HepG2 (cell line): ENCODE measurements at regions not wholly inside any gene's neighbourhood (a gene's known extent, or its start where the extent isn't known, plus 50 kb on each side); places are given as distances from the start of the nearest gene placed in this dataset.

Source experiments
- ATAC-seq: fragments of 200-7000 bp; cut with Tn5 transposase; 3 replicates; pipeline ENCODE4 v1.9.1; 2020; ENCODE audit warnings: mild to moderate bottlenecking, moderate library complexity
- BruUV-seq: library from RNA; stranded (reverse); fragments of 400-500 nt; replicated peaks from 2 replicates; lab custom pipeline; 2021; lab: Mats Ljungman, UMichigan
- CTCF ChIA-PET: fragments of 300-600 bp; formaldehyde crosslinking; extraction: SDS; loops from one replicate; lab custom pipeline; 2021; ENCODE audit warnings: low total read pairs, inconsistent platforms, low intra/inter-chr PET ratio; lab: Yijun Ruan, JAX
- POLR2A ChIA-PET: fragments of 350-600 bp; sonication (Branson Sonifier 250); formaldehyde crosslinking; loops from one replicate; lab custom pipeline; 2020; ENCODE audit warnings: antibody characterized with exemption, inconsistent platforms; lab: Yijun Ruan, JAX
- DNase-seq: peaks from one replicate; pipeline ENCODE4 v3.0.0-alpha.2; 2015; ENCODE audit warnings: low spot score
- FAIRE-seq: peaks from 3 replicates; lab custom pipeline; 2011; peaks lifted over from hg19 to GRCh38; lab: Jason Lieb, UNC
- H2AFZ ChIP-seq: one replicate; pipeline ENCODE4 v1.6.1; 2011; ENCODE audit warnings: low read length, inconsistent platforms
- H3K27ac ChIP-seq: fragments of 300-600 bp; 3 replicates; pipeline ENCODE4 v1.8.0; 2011; ENCODE audit warnings: mixed run types, mild to moderate bottlenecking, mixed read lengths, low read length, inconsistent platforms; ENCODE audit not compliant: insufficient read depth; ENCODE audit errors: extremely low read length
- H3K27me3 ChIP-seq, 2 experiments: fragments of 200-600 bp in 1 of 2; 2 replicates in 1 of 2; 3 replicates in 1 of 2; pipeline versions ENCODE4 v1.6.0 to v1.8.0; 2011; ENCODE audit warnings: low read length in 2 of 2, mild to moderate bottlenecking in 2 of 2, moderate library complexity in 2 of 2, inconsistent platforms in 1 of 2; ENCODE audit not compliant: insufficient read depth in 2 of 2, control insufficient read depth in 1 of 2
- H3K36me3 ChIP-seq, 2 experiments: fragments of 200-600 bp in 1 of 2; replicated peaks in 1 of 2; 2 replicates in 1 of 2; 3 replicates in 1 of 2; pipeline versions ENCODE4 v1.5.1 to v1.8.0; 2011; ENCODE audit warnings: low read length in 2 of 2, inconsistent platforms in 1 of 2; ENCODE audit not compliant: insufficient read depth in 2 of 2, control insufficient read depth in 1 of 2
- H3K4me1 ChIP-seq: 2 replicates; pipeline ENCODE4 v1.5.1; 2012; ENCODE audit warnings: low read length, inconsistent platforms; ENCODE audit not compliant: insufficient read depth
- H3K4me2 ChIP-seq: 2 replicates; pipeline ENCODE4 v1.6.0; 2011; ENCODE audit warnings: low read depth, low read length, inconsistent platforms
- H3K4me3 ChIP-seq, 3 experiments: fragments of 200-600 bp in 1 of 3; sonication (generic), shearing (Covaris generic) in 1 of 3; replicated peaks in 1 of 3; 2 replicates each; pipeline ENCODE4 v1.5.1; 2011 to 2016; ENCODE audit warnings: low read length in 3 of 3, inconsistent platforms in 2 of 3, low read depth in 2 of 3, mild to moderate bottlenecking in 2 of 3, control low read depth in 1 of 3, mixed read lengths in 1 of 3; ENCODE audit not compliant: insufficient read depth in 1 of 3
- H3K79me2 ChIP-seq: one replicate; pipeline ENCODE4 v1.6.1; 2011; ENCODE audit warnings: low read length, inconsistent platforms; ENCODE audit not compliant: insufficient read depth
- H3K9ac ChIP-seq: 2 replicates; pipeline ENCODE4 v1.6.0; 2011; ENCODE audit warnings: mild to moderate bottlenecking, low read depth, low read length, inconsistent platforms; ENCODE audit not compliant: insufficient read depth
- H3K9me3 ChIP-seq: 2 replicates; pipeline ENCODE4 v1.5.1; 2012; ENCODE audit warnings: mild to moderate bottlenecking, low read length
- H4K20me1 ChIP-seq: 2 replicates; pipeline ENCODE4 v1.6.0; 2011; ENCODE audit warnings: inconsistent platforms, mild to moderate bottlenecking, low read length, moderate library complexity; ENCODE audit not compliant: insufficient read depth
- WGBS: methylation state at CpG from one replicate; pipeline ENCODE4 v1.1.6; 2017; ENCODE audit warnings: low lambda C conversion rate; 5-methylcytosine and 5-hydroxymethylcytosine counted together
- in situ Hi-C: cut with HindIII; loops from 2 replicates; pipeline ENCODE4 v1.10.0; 2017; ENCODE audit warnings: low pct_unique_long_range_greater_than_20kb; ENCODE audit not compliant: extremely low pct_ligation_motif_present
- intact Hi-C: fragments of 100-400 bp; cut with micrococcal nuclease; formaldehyde crosslinking; loops from one replicate; pipeline ENCODE4 v1.10.0; 2022; ENCODE audit not compliant: unreplicated experiment
- TF ChIP-seq, protein P1 (sequence below): sonication (generic); formaldehyde crosslinking; IDR thresholded peaks from one replicate; pipeline ENCODE4 v1.5.1; 2020; ENCODE audit warnings: mild to moderate bottlenecking, missing genetic modification reagents; ENCODE audit errors: not compliant biosample characterization

GRCh38 chr9:79208791-79209396 is 362.9 kb upstream of the TLE4 start:
- no peak for FAIRE-seq
- no peaks in the 10 kb centered on the region for H3K36me3 ChIP-seq
- ChIA-PET CTCF (no interaction called here), POLR2A (no interaction called here)
- 39% methylated on average over 5 of the region's 5 CpGs for WGBS
- H3K9me3 ChIP-seq, result no peaks in the 10 kb centered on the region
- in situ Hi-C loops, result no loop called here
- H3K27ac ChIP-seq, result no peak overlapping the region
- DNase-seq, result no peak
- H2AFZ ChIP-seq, result no peak overlapping the region
- BruUV-seq, result no TSS peak
- H3K27me3 ChIP-seq, result no peaks in the 10 kb centered on the region; a peak in 1 of 5 replicates
- no peaks in the 10 kb centered on the region for H3K4me1 ChIP-seq
- intact Hi-C loops, result no loop called here
- H4K20me1 ChIP-seq, result no peaks in the 10 kb centered on the region
- H3K9ac ChIP-seq, result no peak overlapping the region
- no peaks in the 10 kb centered on the region for H3K79me2 ChIP-seq
- no peak overlapping the region for H3K4me2 ChIP-seq
- TF ChIP-seq, protein P1, sequence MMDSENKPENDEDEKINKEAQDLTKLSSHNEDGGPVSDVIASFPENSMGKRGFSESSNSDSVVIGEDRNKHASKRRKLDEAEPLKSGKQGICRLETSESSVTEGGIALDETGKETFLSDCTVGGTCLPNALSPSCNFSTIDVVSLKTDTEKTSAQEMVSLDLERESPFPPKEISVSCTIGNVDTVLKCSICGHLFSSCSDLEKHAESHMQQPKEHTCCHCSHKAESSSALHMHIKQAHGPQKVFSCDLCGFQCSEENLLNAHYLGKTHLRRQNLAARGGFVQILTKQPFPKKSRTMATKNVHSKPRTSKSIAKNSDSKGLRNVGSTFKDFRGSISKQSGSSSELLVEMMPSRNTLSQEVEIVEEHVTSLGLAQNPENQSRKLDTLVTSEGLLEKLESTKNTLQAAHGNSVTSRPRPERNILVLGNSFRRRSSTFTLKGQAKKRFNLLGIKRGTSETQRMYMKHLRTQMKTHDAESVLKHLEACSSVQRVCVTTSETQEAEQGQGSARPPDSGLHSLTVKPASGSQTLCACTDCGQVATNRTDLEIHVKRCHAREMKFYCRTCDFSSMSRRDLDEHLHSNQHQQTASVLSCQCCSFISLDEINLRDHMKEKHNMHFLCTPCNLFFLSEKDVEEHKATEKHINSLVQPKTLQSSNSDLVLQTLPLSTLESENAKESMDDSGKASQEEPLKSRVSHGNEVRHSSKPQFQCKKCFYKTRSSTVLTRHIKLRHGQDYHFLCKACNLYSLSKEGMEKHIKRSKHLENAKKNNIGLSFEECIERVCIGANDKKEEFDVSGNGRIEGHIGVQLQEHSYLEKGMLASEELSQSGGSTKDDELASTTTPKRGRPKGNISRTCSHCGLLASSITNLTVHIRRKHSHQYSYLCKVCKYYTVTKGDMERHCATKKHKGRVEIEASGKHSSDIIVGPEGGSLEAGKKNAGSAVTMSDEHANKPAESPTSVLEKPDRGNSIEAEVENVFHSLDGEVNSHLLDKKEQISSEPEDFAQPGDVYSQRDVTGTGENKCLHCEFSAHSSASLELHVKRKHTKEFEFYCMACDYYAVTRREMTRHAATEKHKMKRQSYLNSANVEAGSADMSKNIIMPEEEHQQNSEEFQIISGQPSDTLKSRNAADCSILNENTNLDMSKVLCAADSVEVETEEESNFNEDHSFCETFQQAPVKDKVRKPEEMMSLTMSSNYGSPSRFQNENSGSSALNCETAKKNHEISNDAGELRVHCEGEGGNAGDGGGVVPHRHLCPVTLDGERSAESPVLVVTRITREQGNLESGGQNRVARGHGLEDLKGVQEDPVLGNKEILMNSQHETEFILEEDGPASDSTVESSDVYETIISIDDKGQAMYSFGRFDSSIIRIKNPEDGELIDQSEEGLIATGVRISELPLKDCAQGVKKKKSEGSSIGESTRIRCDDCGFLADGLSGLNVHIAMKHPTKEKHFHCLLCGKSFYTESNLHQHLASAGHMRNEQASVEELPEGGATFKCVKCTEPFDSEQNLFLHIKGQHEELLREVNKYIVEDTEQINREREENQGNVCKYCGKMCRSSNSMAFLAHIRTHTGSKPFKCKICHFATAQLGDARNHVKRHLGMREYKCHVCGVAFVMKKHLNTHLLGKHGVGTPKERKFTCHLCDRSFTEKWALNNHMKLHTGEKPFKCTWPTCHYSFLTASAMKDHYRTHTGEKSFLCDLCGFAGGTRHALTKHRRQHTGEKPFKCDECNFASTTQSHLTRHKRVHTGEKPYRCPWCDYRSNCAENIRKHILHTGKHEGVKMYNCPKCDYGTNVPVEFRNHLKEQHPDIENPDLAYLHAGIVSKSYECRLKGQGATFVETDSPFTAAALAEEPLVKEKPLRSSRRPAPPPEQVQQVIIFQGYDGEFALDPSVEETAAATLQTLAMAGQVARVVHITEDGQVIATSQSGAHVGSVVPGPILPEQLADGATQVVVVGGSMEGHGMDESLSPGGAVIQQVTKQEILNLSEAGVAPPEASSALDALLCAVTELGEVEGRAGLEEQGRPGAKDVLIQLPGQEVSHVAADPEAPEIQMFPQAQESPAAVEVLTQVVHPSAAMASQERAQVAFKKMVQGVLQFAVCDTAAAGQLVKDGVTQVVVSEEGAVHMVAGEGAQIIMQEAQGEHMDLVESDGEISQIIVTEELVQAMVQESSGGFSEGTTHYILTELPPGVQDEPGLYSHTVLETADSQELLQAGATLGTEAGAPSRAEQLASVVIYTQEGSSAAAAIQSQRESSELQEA, result no peak
- ATAC-seq, result no peak
- H3K4me3 ChIP-seq, result no peak overlapping the region
